GM10248 (cell line): ENCODE measurements at regions not wholly inside any gene's neighbourhood (a gene's known extent, or its start where the extent isn't known, plus 50 kb on each side); places are given as distances from the start of the nearest gene placed in this dataset.

Source experiments
- CTCF ChIA-PET: fragments of 300-600 bp; sonication (Branson Sonifier 250); formaldehyde crosslinking; extraction: SDS; loops from one replicate; lab custom pipeline; 2021; ENCODE audit warnings: antibody characterized with exemption; lab: Yijun Ruan, JAX
- POLR2A ChIA-PET: fragments of 350-650 bp; sonication (Branson Sonifier 250); formaldehyde crosslinking; extraction: SDS; loops from one replicate; lab custom pipeline; 2020; ENCODE audit warnings: antibody characterized with exemption; lab: Yijun Ruan, JAX
- DNase-seq: peaks from one replicate; pipeline ENCODE4 v3.0.0; 2012; ENCODE audit errors: extremely low spot score
- CTCF ChIP-seq: IDR thresholded peaks from 2 replicates; pipeline ENCODE4 v1.5.1; 2012; ENCODE audit warnings: mild to moderate bottlenecking, low read depth; ENCODE audit errors: extremely low read depth, missing control alignments, control extremely low read depth

GRCh38 chr4:89447543-89447942 lies 139.9 kb upstream of the GPRIN3 start:
- DNase-seq, result no peak
- ChIA-PET CTCF (interaction anchor here (0.9 to 1.6 kb wide), 2 partner anchors 9 kb away, joined by 4 read pairs; no protein-coding TSS in a partner anchor), POLR2A (no interaction called here)
- no peak for TF ChIP-seq CTCF

- TF ChIP-seq CTCF, result no peak
- no peak for DNase-seq
- CTCF ChIA-PET, result no interaction called here
- POLR2A ChIA-PET, result no interaction called here
Observed at GRCh38 chr4:89446193-89446592, 138.6 kb upstream of the GPRIN3 start.

- ChIA-PET CTCF (interaction anchor here (1.5 kb wide), 1 partner anchor 7 kb away, joined by 4 read pairs; no protein-coding TSS in a partner anchor), POLR2A (no interaction called here)
- no peak for DNase-seq
- TF ChIP-seq CTCF, result no peak
Observed at GRCh38 chr4:89439533-89439932, 131.9 kb upstream of the GPRIN3 start.

GRCh38 chr4:89438102-89438831 lies 130.7 kb upstream of the GPRIN3 start:
- ChIA-PET CTCF (interaction anchor here (0.8 to 1.5 kb wide), 2 partner anchors 9 to 17 kb away, joined by 3 to 4 read pairs; no protein-coding TSS in a partner anchor), POLR2A (no interaction called here)
- peak; percentile 39 for DNase-seq
- no peak for TF ChIP-seq CTCF

- ChIA-PET CTCF (interaction anchor here (0.6 to 2.3 kb wide), 7 partner anchors 9 to 209 kb away, joined by 3 to 16 read pairs (median 4); no protein-coding TSS in a partner anchor), POLR2A (no interaction called here)
- peak; percentile 67 for TF ChIP-seq CTCF
- DNase-seq, result peak; percentile 20
Observed at GRCh38 chr4:89434364-89434988, 126.9 kb upstream of the GPRIN3 start.

- TF ChIP-seq CTCF, result no peak
- ChIA-PET POLR2A (no interaction called here), CTCF (no interaction called here)
- DNase-seq, result no peak
Observed at GRCh38 chr4:89427782-89428181, 120.2 kb upstream of the GPRIN3 start.
